ENCODE measurements at regions not wholly inside any gene's neighbourhood (a gene's known extent, or its start where the extent isn't known, plus 50 kb on each side); places are given as distances from the start of the nearest gene placed in this dataset.

- WGBS, 2 donors: 66 to 67% methylated on average over 2 of the region's 2 CpGs
Measured at GRCh38 chr3:94869059-94869547, 806.2 kb downstream of the NSUN3 start.

DNA sequence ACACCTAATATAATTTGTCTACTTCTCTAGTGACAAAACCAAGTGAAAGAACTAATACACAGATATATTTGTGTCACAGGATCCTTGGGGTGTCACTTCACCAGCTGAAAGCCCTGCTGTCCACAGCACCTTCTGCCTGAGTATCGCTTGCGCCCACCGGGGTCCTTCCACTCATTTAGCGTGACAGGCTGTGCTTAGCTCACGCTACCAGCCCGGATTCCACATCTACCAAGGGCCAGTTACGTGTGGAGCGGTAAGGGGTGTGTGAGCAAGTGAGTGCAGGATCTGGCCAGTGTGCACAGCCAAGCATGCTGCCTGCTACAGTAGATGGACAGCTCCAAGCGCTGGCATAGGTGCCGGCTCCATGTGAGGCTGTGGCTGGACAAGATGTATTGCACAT, 810.9 kb downstream of the NSUN3 start:
- Histone ChIP-seq H3K36me3 (no peaks in the 10 kb centered on the region), H3K4me1 (no peaks in the 10 kb centered on the region), H3K27ac (no peak overlapping the region), H3K4me3 (no peak overlapping the region), H3K9me3 (no peaks in the 10 kb centered on the region), H3K27me3 (no peaks in the 10 kb centered on the region)
- DNase-seq: no peak
- no peak for TF ChIP-seq POLR2A (IDR thresholded peaks at IDR 0.05)
- no peak for TF ChIP-seq CTCF (IDR thresholded peaks at IDR 0.05)
- intact Hi-C loops (cut with DNase I): no loop called here
- WGBS, 2 donors: 92 to 98% methylated on average over 6 to 7 of the region's 10 CpGs

More at GRCh38 chr3:94869059-94869547, 806.2 kb downstream of the NSUN3 start:
- intact Hi-C loops (cut with DNase I): no loop called here
- H3K9me3 ChIP-seq: peaks cover 0 to 10% (median 8%) of the 10 kb centered on the region in 3 donors
- no peak overlapping the region for H3K27ac ChIP-seq
- no peaks in the 10 kb centered on the region for H3K4me1 ChIP-seq
- no peaks in the 10 kb centered on the region for H3K36me3 ChIP-seq
- TF ChIP-seq CTCF (IDR thresholded peaks at IDR 0.05) (no peak), POLR2A (IDR thresholded peaks at IDR 0.05) (no peak)
- DNase-seq: no peak
- no peaks in the 10 kb centered on the region for H3K27me3 ChIP-seq
- H3K4me3 ChIP-seq: no peak overlapping the region

DNA sequence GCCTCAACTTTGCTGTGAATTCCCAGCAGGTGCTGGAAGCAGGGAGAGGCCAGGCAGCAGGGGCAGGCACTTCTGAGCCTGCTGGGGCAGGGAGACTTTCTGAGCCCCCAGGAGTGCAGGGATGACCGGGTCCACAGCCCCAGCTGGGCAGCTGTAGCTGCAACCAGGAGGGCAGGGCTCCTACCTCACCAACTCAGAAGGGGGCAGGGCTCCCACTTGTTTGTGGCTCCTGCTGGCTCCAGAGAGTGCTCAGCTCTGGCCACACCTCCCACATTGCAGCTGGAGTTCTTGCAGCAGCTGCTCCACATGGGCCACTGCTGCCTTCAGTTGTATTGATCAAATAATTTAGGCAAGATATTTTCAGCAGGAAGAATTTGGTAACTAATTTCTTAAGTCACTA, 812.3 kb downstream of the NSUN3 start:
- no peaks in the 10 kb centered on the region for H3K4me1 ChIP-seq
- WGBS, 2 donors: 80% methylated on average over 1 of the region's 1 CpG; no CpG with 5 or more reads in 1 of the 2 donors
- no peaks in the 10 kb centered on the region for H3K36me3 ChIP-seq
- no peak overlapping the region for H3K27ac ChIP-seq
- no peak for DNase-seq
- intact Hi-C loops (cut with DNase I): no loop called here
- H3K27me3 ChIP-seq: no peaks in the 10 kb centered on the region
- H3K9me3 ChIP-seq: no peaks in the 10 kb centered on the region
- TF ChIP-seq CTCF (IDR thresholded peaks at IDR 0.05) (no peak), POLR2A (IDR thresholded peaks at IDR 0.05) (no peak)
- no peak overlapping the region for H3K4me3 ChIP-seq

GRCh38 chr3:94887065-94887464, 824.2 kb downstream of the NSUN3 start:
- Histone ChIP-seq H3K36me3 (no peaks in the 10 kb centered on the region), H3K27ac (no peak overlapping the region), H3K27me3 (no peaks in the 10 kb centered on the region), H3K4me3 (no peak overlapping the region), H3K4me1 (no peaks in the 10 kb centered on the region), H3K9me3 (no peaks in the 10 kb centered on the region)
- DNase-seq: no peak
- WGBS, 2 donors: 52 to 59% methylated on average over 3 of the region's 3 CpGs
- TF ChIP-seq POLR2A (IDR thresholded peaks at IDR 0.05) (no peak), CTCF (IDR thresholded peaks at IDR 0.05) (no peak)
- intact Hi-C loops (cut with DNase I): no loop called here

DNA sequence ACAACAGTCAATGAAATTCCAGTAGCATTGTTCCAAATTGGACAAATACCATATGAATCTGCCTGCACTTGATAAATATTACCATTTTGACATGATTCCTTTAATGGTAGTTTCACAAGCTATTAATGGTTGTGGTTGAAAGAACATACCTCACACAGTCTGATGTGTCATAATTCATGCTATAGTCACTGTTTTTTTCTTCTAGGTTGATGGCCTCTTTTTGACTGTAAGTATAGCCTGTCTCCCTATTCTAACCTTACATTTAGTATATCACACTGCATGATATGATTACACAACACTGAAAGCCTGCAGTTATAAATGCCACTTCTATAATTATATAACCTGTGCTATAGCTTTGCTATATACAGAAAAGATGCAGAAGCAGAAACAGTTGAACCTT, 834.1 kb downstream of the NSUN3 start:
- intact Hi-C loops (cut with DNase I): no loop called here
- Histone ChIP-seq H3K27ac (no peak overlapping the region), H3K27me3 (no peaks in the 10 kb centered on the region), H3K4me3 (no peak overlapping the region), H3K4me1 (no peaks in the 10 kb centered on the region), H3K36me3 (no peaks in the 10 kb centered on the region), H3K9me3 (no peaks in the 10 kb centered on the region)
- TF ChIP-seq CTCF (IDR thresholded peaks at IDR 0.05) (no peak), POLR2A (IDR thresholded peaks at IDR 0.05) (no peak)
- no peak for DNase-seq
